ENCODE measurements at regions not wholly inside any gene's neighbourhood (a gene's known extent, or its start where the extent isn't known, plus 50 kb on each side); places are given as distances from the start of the nearest gene placed in this dataset.
"Not testable (repeated sequence)": the region's sequence is repeated elsewhere in the genome, so short reads cannot be mapped to it uniquely, and the experiment has no call there.

GRCh38 chr4:26207631-26208030 lies 113.2 kb upstream of the RBPJ start:
- H3K4me1 Mint-ChIP-seq: peaks cover 22% of the 10 kb centered on the region
- no peaks in the 10 kb centered on the region for H3K9me3 Mint-ChIP-seq
- no peak for TF ChIP-seq CTCF (IDR thresholded peaks at IDR 0.05; ENCODE audit: unreplicated experiment in 3 of 3)
- H3K36me3 Mint-ChIP-seq (ENCODE audit: low read depth): no peaks in the 10 kb centered on the region
- peaks cover 28% of the 10 kb centered on the region for H3K27me3 Mint-ChIP-seq (ENCODE audit: low read depth)
- H3K27ac Mint-ChIP-seq: peak overlapping the region in 1 of 3 experiments; percentile 13
- no peak overlapping the region for H3K4me3 Mint-ChIP-seq

- no peak overlapping the region for H3K4me3 Mint-ChIP-seq
- TF ChIP-seq CTCF (IDR thresholded peaks at IDR 0.05; ENCODE audit: unreplicated experiment in 3 of 3): no peak
- peaks cover 22% of the 10 kb centered on the region for H3K4me1 Mint-ChIP-seq
- no peaks in the 10 kb centered on the region for H3K36me3 Mint-ChIP-seq (ENCODE audit: low read depth)
- no peaks in the 10 kb centered on the region for H3K9me3 Mint-ChIP-seq
- H3K27ac Mint-ChIP-seq: no peak overlapping the region
- peaks cover 23% of the 10 kb centered on the region for H3K27me3 Mint-ChIP-seq (ENCODE audit: low read depth)
Observed at GRCh38 chr4:26208237-26208994, 112.4 kb upstream of the RBPJ start.

GRCh38 chr4:26209378-26209777 lies 111.4 kb upstream of the RBPJ start:
- H3K27ac Mint-ChIP-seq; H3K9me3 Mint-ChIP-seq; H3K36me3 Mint-ChIP-seq (ENCODE audit: low read depth); H3K4me3 Mint-ChIP-seq: not testable (repeated sequence)
- Mint-ChIP-seq H3K27me3 (ENCODE audit: low read depth) (peaks cover 23% of the 10 kb centered on the region), H3K4me1 (peaks cover 22% of the 10 kb centered on the region)

- no peaks in the 10 kb centered on the region for H3K9me3 Mint-ChIP-seq
- no peaks in the 10 kb centered on the region for H3K36me3 Mint-ChIP-seq (ENCODE audit: low read depth)
- no peak overlapping the region for H3K27ac Mint-ChIP-seq
- no peak for TF ChIP-seq CTCF (IDR thresholded peaks at IDR 0.05; ENCODE audit: unreplicated experiment in 3 of 3)
- no peak overlapping the region for H3K4me3 Mint-ChIP-seq
- H3K4me1 Mint-ChIP-seq: peaks cover 6% of the 10 kb centered on the region
- H3K27me3 Mint-ChIP-seq (ENCODE audit: low read depth): peaks cover 23% of the 10 kb centered on the region
Observed at GRCh38 chr4:26212528-26212927, 108.3 kb upstream of the RBPJ start.

- Mint-ChIP-seq H3K4me1 (peaks cover 13% of the 10 kb centered on the region), H3K36me3 (ENCODE audit: low read depth) (no peaks in the 10 kb centered on the region), H3K4me3 (no peak overlapping the region), H3K27me3 (ENCODE audit: low read depth) (peaks cover 27% of the 10 kb centered on the region), H3K27ac (no peak overlapping the region), H3K9me3 (no peaks in the 10 kb centered on the region)
- no peak for TF ChIP-seq CTCF (IDR thresholded peaks at IDR 0.05; ENCODE audit: unreplicated experiment in 3 of 3)
Observed at GRCh38 chr4:26213317-26213716, 107.5 kb upstream of the RBPJ start.

GRCh38 chr4:26214994-26215393 lies 105.8 kb upstream of the RBPJ start:
- Mint-ChIP-seq H3K27ac (no peak overlapping the region), H3K9me3 (no peaks in the 10 kb centered on the region), H3K27me3 (ENCODE audit: low read depth) (peaks cover 23% of the 10 kb centered on the region), H3K4me1 (peaks cover 10% of the 10 kb centered on the region), H3K36me3 (ENCODE audit: low read depth) (no peaks in the 10 kb centered on the region), H3K4me3 (no peak overlapping the region)
- no peak for TF ChIP-seq CTCF (IDR thresholded peaks at IDR 0.05; ENCODE audit: unreplicated experiment in 3 of 3)
